WTC11 (cell line): ENCODE measurements at regions not wholly inside any gene's neighbourhood (a gene's known extent, or its start where the extent isn't known, plus 50 kb on each side); places are given as distances from the start of the nearest gene placed in this dataset.

Experiments
- ATAC-seq: fragments of 200-7000 bp; cut with Tn5 transposase; 2 replicates; pipeline ENCODE4 v1.10.0; 2021; ENCODE audit warnings: mild to moderate bottlenecking, moderate library complexity
- CTCF ChIA-PET: fragments of 300-600 bp; sonication (Branson Sonifier 250); formaldehyde crosslinking; loops from one replicate; lab custom pipeline; 2021; ENCODE audit warnings: antibody characterized with exemption; lab: Charles Lee
- POLR2A ChIA-PET: fragments of 350-600 bp; sonication (Branson Sonifier 250); formaldehyde crosslinking; loops from one replicate; lab custom pipeline; 2021; ENCODE audit warnings: antibody characterized with exemption; lab: Charles Lee
- DNase-seq: peaks from one replicate; pipeline ENCODE4 v3.0.0; 2021; ENCODE audit warnings: low spot score
- H3K27ac Mint-ChIP-seq: 2 replicates; pipeline ENCODE4 v1.8.0; 2021; ENCODE audit warnings: mixed read lengths
- H3K27me3 Mint-ChIP-seq: 2 replicates; pipeline ENCODE4 v1.8.0; 2021; ENCODE audit warnings: low read depth, mild to moderate bottlenecking, moderate library complexity, mixed read lengths
- H3K36me3 Mint-ChIP-seq: 2 replicates; pipeline ENCODE4 v1.8.0; 2021; ENCODE audit warnings: mixed read lengths
- H3K4me1 Mint-ChIP-seq: 2 replicates; pipeline ENCODE4 v1.8.0; 2022; ENCODE audit warnings: mixed read lengths
- H3K4me3 Mint-ChIP-seq: 2 replicates; pipeline ENCODE4 v1.8.0; 2021; ENCODE audit warnings: mild to moderate bottlenecking, moderate library complexity, mixed read lengths
- H3K9me3 Mint-ChIP-seq: 2 replicates; pipeline ENCODE4 v1.8.0; 2021; ENCODE audit warnings: mixed read lengths
- ELF4 ChIP-seq: sonication (generic); formaldehyde crosslinking; IDR thresholded peaks from 2 replicates; pipeline ENCODE4 v1.8.1; 2022; ENCODE audit warnings: low read depth, mild to moderate bottlenecking, moderate library complexity, missing genetic modification reagents
- ETV6 ChIP-seq: sonication (generic); formaldehyde crosslinking; IDR thresholded peaks from 2 replicates; pipeline ENCODE4 v1.8.1; 2022; ENCODE audit warnings: mild to moderate bottlenecking, missing genetic modification reagents
- GABPB1 ChIP-seq: sonication (generic); formaldehyde crosslinking; IDR thresholded peaks from 2 replicates; pipeline ENCODE4 v1.8.1; 2023; ENCODE audit warnings: mild to moderate bottlenecking, missing genetic modification reagents
- GRHL2 ChIP-seq: fragments of 250-450 bp; sonication (Bioruptor Pico); IDR thresholded peaks from 2 replicates; pipeline ENCODE4 v1.8.0; 2022; ENCODE audit warnings: mild to moderate bottlenecking, moderate library complexity; ENCODE audit not compliant: insufficient replicate concordance, severe bottlenecking
- HMGA2 ChIP-seq: fragments of 250-450 bp; sonication (Bioruptor Pico); IDR thresholded peaks from 2 replicates; pipeline ENCODE4 v1.4.0; 2021; ENCODE audit warnings: mild to moderate bottlenecking, moderate library complexity
- IRF2 ChIP-seq: sonication (generic); formaldehyde crosslinking; IDR thresholded peaks from 2 replicates; pipeline ENCODE4 v1.8.0; 2022; ENCODE audit warnings: low read depth, missing genetic modification reagents, borderline replicate concordance
- JAZF1 ChIP-seq: fragments of 250-450 bp; sonication (Bioruptor Pico); IDR thresholded peaks from 2 replicates; pipeline ENCODE4 v1.9.0; 2021; ENCODE audit warnings: moderate library complexity, mild to moderate bottlenecking, inconsistent platforms
- KAT7 ChIP-seq: sonication (generic); formaldehyde crosslinking; IDR thresholded peaks from 2 replicates; pipeline ENCODE4 v1.8.1; 2023; ENCODE audit warnings: missing genetic modification reagents, mild to moderate bottlenecking, borderline replicate concordance
- NFATC4 ChIP-seq: fragments of 250-450 bp; sonication (Bioruptor Pico); IDR thresholded peaks from 2 replicates; pipeline ENCODE4 v1.9.0; 2021; ENCODE audit warnings: mild to moderate bottlenecking
- NFE2L1 ChIP-seq: sonication (generic); formaldehyde crosslinking; IDR thresholded peaks from 2 replicates; pipeline ENCODE4 v1.8.1; 2023; ENCODE audit warnings: missing genetic modification reagents
- NFYB ChIP-seq: sonication (generic); formaldehyde crosslinking; conservative IDR thresholded peaks from 2 replicates; pipeline ENCODE4 v1.8.0; 2022; ENCODE audit warnings: low read depth, missing genetic modification reagents
- NR2C2 ChIP-seq: sonication (generic); formaldehyde crosslinking; IDR thresholded peaks from 2 replicates; pipeline ENCODE4 v1.8.0; 2022; ENCODE audit warnings: mild to moderate bottlenecking, missing genetic modification reagents
- OVOL2 ChIP-seq: fragments of 250-450 bp; sonication (Bioruptor Pico); IDR thresholded peaks from 2 replicates; pipeline ENCODE4 v1.9.0; 2021; ENCODE audit warnings: mild to moderate bottlenecking, borderline replicate concordance
- RELA ChIP-seq: sonication (generic); formaldehyde crosslinking; IDR thresholded peaks from 2 replicates; pipeline ENCODE4 v1.8.1; 2022; ENCODE audit warnings: missing genetic modification reagents, mild to moderate bottlenecking, borderline replicate concordance
- RORB ChIP-seq: fragments of 250-450 bp; sonication (Bioruptor Pico); IDR thresholded peaks from 2 replicates; pipeline ENCODE4 v1.9.0; 2021; ENCODE audit warnings: mild to moderate bottlenecking
- SMAD3 ChIP-seq: sonication (generic); formaldehyde crosslinking; IDR thresholded peaks from 2 replicates; pipeline ENCODE4 v1.8.0; 2022; ENCODE audit warnings: missing genetic modification reagents, mild to moderate bottlenecking, borderline replicate concordance
- SP1 ChIP-seq: sonication (generic); formaldehyde crosslinking; conservative IDR thresholded peaks from 2 replicates; pipeline ENCODE4 v1.8.1; 2022; ENCODE audit warnings: missing genetic modification reagents
- TP53 ChIP-seq: sonication (generic); formaldehyde crosslinking; IDR thresholded peaks from 2 replicates; pipeline ENCODE4 v1.8.1; 2023; ENCODE audit warnings: mild to moderate bottlenecking, missing genetic modification reagents
- ZBTB21 ChIP-seq: sonication (generic); formaldehyde crosslinking; IDR thresholded peaks from 2 replicates; pipeline ENCODE4 v1.8.1; 2023; ENCODE audit warnings: mild to moderate bottlenecking, missing genetic modification reagents, borderline replicate concordance
- ZNF219 ChIP-seq: sonication (generic); formaldehyde crosslinking; IDR thresholded peaks from 2 replicates; pipeline ENCODE4 v1.8.0; 2023; ENCODE audit warnings: missing genetic modification reagents, mild to moderate bottlenecking, borderline replicate concordance
- ZNF396 ChIP-seq: fragments of 250-450 bp; sonication (Bioruptor Pico); IDR thresholded peaks from 2 replicates; pipeline ENCODE4 v1.8.0; 2021; ENCODE audit warnings: mild to moderate bottlenecking, moderate library complexity, borderline replicate concordance
- TF ChIP-seq, protein P1 (sequence below): fragments of 250-450 bp; sonication (Bioruptor Pico); IDR thresholded peaks from 2 replicates; pipeline ENCODE4 v1.9.0; 2021; ENCODE audit warnings: mild to moderate bottlenecking, borderline replicate concordance
- TF ChIP-seq, protein P2 (sequence below): sonication (generic); formaldehyde crosslinking; IDR thresholded peaks from 2 replicates; pipeline ENCODE4 v1.8.1; 2023; ENCODE audit warnings: mild to moderate bottlenecking, moderate library complexity, missing genetic modification reagents
- TF ChIP-seq, protein P3 (sequence below): sonication (generic); formaldehyde crosslinking; IDR thresholded peaks from 2 replicates; pipeline ENCODE4 v1.8.1; 2023; ENCODE audit warnings: mild to moderate bottlenecking, missing genetic modification reagents
- TF ChIP-seq, protein P4 (sequence below): sonication (generic); formaldehyde crosslinking; IDR thresholded peaks from 2 replicates; pipeline ENCODE4 v1.8.0; 2022; ENCODE audit warnings: mild to moderate bottlenecking, missing genetic modification reagents
- TF ChIP-seq, protein P5 (sequence below): sonication (generic); formaldehyde crosslinking; conservative IDR thresholded peaks from 2 replicates; pipeline ENCODE4 v1.8.1; 2022; ENCODE audit warnings: mild to moderate bottlenecking, missing genetic modification reagents
- TF ChIP-seq, protein P6 (sequence below): sonication (generic); formaldehyde crosslinking; IDR thresholded peaks from 2 replicates; pipeline ENCODE4 v1.8.1; 2022; ENCODE audit warnings: low read depth, mild to moderate bottlenecking, moderate library complexity, missing genetic modification reagents, borderline replicate concordance

DNA sequence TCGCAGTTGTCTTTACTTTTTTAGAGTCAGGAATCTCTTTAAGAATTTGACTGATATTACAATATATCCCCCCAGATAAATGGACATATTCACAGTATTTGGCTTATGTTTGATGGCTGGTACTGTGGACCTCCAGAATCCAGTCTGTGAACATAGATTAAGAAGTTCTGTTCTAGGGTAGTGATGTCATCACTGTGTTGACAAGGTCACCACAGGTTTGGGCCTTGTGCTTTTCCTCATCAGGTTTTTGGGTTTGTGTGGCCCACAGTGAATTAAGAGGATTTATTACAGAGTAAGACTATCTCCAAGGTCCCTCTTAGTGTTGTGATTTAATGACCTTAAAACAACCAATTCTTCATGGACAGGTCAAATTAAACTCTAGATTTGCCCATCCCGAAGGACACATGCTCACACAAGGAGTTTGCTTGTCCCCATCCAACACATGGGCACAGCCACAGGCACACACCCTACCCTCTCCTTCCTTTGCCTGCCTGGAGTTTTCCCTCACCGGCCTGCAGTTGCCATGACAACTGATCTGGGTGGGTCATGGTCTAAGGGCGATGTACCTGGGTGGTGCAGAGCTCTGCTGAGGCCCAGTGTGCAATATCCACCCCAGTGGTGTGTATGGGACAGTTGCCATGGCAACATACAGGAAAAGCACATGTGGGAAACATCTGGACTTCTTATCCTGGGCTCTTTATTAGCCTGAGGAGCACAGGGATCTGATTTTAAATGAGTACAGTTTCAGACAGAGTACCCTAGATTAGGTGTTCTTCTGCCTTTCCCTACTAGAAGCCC, 98.6 kb downstream of the NAV1 start:
- Mint-ChIP-seq H3K4me3 (no peak overlapping the region), H3K4me1 (peaks cover 23% of the 10 kb centered on the region), H3K36me3 (no peaks in the 10 kb centered on the region), H3K27ac (no peak overlapping the region), H3K27me3 (peaks cover 3% of the 10 kb centered on the region; the same call in 1 of the 2 replicates), H3K9me3 (no peaks in the 10 kb centered on the region)
- CTCF ChIA-PET, result interaction anchor here (0.9 to 1.3 kb wide), 4 partner anchors 72 to 155 kb away, joined by 4 to 7 read pairs (median 5); no protein-coding TSS in a partner anchor
- peak; percentile 16; the same call in 1 of the 2 replicates for ATAC-seq
- POLR2A ChIA-PET, result no interaction called here
- TF ChIP-seq ETV6, result no peak
- no peak for TF ChIP-seq GRHL2
- no peak for TF ChIP-seq RORB (CRISPR knock-in tag)
- TF ChIP-seq NR2C2 (CRISPR knock-in tag), result no peak
- TF ChIP-seq, protein P1, sequence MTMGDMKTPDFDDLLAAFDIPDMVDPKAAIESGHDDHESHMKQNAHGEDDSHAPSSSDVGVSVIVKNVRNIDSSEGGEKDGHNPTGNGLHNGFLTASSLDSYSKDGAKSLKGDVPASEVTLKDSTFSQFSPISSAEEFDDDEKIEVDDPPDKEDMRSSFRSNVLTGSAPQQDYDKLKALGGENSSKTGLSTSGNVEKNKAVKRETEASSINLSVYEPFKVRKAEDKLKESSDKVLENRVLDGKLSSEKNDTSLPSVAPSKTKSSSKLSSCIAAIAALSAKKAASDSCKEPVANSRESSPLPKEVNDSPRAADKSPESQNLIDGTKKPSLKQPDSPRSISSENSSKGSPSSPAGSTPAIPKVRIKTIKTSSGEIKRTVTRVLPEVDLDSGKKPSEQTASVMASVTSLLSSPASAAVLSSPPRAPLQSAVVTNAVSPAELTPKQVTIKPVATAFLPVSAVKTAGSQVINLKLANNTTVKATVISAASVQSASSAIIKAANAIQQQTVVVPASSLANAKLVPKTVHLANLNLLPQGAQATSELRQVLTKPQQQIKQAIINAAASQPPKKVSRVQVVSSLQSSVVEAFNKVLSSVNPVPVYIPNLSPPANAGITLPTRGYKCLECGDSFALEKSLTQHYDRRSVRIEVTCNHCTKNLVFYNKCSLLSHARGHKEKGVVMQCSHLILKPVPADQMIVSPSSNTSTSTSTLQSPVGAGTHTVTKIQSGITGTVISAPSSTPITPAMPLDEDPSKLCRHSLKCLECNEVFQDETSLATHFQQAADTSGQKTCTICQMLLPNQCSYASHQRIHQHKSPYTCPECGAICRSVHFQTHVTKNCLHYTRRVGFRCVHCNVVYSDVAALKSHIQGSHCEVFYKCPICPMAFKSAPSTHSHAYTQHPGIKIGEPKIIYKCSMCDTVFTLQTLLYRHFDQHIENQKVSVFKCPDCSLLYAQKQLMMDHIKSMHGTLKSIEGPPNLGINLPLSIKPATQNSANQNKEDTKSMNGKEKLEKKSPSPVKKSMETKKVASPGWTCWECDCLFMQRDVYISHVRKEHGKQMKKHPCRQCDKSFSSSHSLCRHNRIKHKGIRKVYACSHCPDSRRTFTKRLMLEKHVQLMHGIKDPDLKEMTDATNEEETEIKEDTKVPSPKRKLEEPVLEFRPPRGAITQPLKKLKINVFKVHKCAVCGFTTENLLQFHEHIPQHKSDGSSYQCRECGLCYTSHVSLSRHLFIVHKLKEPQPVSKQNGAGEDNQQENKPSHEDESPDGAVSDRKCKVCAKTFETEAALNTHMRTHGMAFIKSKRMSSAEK (CRISPR knock-in tag), result no peak
- no peak for TF ChIP-seq NFE2L1 (CRISPR knock-in tag)
- no peak for TF ChIP-seq TP53 (CRISPR knock-in tag)
- no peak for TF ChIP-seq ELF4 (CRISPR knock-in tag)
- no peak for TF ChIP-seq ZNF219 (CRISPR knock-in tag)
- no peak for TF ChIP-seq JAZF1
- no peak for TF ChIP-seq NFATC4
- TF ChIP-seq SMAD3, result no peak
- no peak for DNase-seq

DNA sequence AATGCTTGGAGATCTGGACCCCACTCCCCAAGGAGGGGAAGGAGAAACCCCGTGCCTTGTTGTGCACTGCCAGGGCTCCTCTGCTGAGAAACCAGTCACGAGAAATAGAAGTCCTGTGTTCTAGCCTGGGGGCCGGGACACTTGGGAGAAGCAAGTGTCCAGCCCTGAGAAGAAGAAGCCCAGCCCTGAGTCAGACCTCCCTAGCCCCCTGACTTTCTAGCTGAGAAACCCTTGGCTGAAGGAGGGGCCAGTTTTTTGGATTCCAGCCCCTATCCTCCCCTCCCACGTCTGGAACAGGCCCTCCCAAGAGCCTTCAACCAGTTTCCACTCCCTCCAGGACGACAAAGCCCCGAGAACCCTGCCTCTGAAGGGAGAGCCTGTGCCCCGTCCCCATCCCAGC, 100.5 kb downstream of the NAV1 start:
- CTCF ChIA-PET, result interaction anchor here (1.7 kb wide), 1 partner anchor 16 kb away, joined by 4 read pairs; no protein-coding TSS in a partner anchor
- POLR2A ChIA-PET, result no interaction called here
- Mint-ChIP-seq H3K36me3 (no peaks in the 10 kb centered on the region), H3K9me3 (no peaks in the 10 kb centered on the region), H3K4me1 (peaks cover 23% of the 10 kb centered on the region), H3K4me3 (no peak overlapping the region), H3K27me3 (peaks cover 3% of the 10 kb centered on the region; the same call in 1 of the 2 replicates), H3K27ac (no peak overlapping the region)
- TF ChIP-seq HMGA2 (CRISPR knock-in tag) (no peak), RELA (CRISPR knock-in tag) (no peak), ZNF396 (CRISPR knock-in tag) (no peak), ELF4 (CRISPR knock-in tag) (no peak), IRF2 (CRISPR knock-in tag) (no peak), NFYB (no peak), OVOL2 (CRISPR knock-in tag) (no peak), ZBTB21 (no peak), GABPB1 (CRISPR knock-in tag) (no peak), SP1 (CRISPR knock-in tag) (no peak), KAT7 (CRISPR knock-in tag) (no peak)
- TF ChIP-seq, protein P2, sequence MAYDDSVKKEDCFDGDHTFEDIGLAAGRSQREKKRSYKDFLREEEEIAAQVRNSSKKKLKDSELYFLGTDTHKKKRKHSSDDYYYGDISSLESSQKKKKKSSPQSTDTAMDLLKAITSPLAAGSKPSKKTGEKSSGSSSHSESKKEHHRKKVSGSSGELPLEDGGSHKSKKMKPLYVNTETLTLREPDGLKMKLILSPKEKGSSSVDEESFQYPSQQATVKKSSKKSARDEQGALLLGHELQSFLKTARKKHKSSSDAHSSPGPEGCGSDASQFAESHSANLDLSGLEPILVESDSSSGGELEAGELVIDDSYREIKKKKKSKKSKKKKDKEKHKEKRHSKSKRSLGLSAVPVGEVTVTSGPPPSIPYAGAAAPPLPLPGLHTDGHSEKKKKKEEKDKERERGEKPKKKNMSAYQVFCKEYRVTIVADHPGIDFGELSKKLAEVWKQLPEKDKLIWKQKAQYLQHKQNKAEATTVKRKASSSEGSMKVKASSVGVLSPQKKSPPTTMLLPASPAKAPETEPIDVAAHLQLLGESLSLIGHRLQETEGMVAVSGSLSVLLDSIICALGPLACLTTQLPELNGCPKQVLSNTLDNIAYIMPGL, result no peak
- TF ChIP-seq, protein P3, sequence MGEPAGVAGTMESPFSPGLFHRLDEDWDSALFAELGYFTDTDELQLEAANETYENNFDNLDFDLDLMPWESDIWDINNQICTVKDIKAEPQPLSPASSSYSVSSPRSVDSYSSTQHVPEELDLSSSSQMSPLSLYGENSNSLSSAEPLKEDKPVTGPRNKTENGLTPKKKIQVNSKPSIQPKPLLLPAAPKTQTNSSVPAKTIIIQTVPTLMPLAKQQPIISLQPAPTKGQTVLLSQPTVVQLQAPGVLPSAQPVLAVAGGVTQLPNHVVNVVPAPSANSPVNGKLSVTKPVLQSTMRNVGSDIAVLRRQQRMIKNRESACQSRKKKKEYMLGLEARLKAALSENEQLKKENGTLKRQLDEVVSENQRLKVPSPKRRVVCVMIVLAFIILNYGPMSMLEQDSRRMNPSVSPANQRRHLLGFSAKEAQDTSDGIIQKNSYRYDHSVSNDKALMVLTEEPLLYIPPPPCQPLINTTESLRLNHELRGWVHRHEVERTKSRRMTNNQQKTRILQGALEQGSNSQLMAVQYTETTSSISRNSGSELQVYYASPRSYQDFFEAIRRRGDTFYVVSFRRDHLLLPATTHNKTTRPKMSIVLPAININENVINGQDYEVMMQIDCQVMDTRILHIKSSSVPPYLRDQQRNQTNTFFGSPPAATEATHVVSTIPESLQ (CRISPR knock-in tag), result no peak
- TF ChIP-seq, protein P4, sequence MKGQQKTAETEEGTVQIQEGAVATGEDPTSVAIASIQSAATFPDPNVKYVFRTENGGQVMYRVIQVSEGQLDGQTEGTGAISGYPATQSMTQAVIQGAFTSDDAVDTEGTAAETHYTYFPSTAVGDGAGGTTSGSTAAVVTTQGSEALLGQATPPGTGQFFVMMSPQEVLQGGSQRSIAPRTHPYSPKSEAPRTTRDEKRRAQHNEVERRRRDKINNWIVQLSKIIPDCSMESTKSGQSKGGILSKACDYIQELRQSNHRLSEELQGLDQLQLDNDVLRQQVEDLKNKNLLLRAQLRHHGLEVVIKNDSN (CRISPR knock-in tag), result no peak
- TF ChIP-seq, protein P5, sequence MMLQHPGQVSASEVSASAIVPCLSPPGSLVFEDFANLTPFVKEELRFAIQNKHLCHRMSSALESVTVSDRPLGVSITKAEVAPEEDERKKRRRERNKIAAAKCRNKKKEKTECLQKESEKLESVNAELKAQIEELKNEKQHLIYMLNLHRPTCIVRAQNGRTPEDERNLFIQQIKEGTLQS, result no peak
- TF ChIP-seq, protein P6, sequence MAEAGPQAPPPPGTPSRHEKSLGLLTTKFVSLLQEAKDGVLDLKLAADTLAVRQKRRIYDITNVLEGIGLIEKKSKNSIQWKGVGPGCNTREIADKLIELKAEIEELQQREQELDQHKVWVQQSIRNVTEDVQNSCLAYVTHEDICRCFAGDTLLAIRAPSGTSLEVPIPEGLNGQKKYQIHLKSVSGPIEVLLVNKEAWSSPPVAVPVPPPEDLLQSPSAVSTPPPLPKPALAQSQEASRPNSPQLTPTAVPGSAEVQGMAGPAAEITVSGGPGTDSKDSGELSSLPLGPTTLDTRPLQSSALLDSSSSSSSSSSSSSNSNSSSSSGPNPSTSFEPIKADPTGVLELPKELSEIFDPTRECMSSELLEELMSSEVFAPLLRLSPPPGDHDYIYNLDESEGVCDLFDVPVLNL (CRISPR knock-in tag), result no peak
- ATAC-seq (no peak), DNase-seq (no peak)
